ENCODE measurements at regions not wholly inside any gene's neighbourhood (a gene's known extent, or its start where the extent isn't known, plus 50 kb on each side); places are given as distances from the start of the nearest gene placed in this dataset.

DNA sequence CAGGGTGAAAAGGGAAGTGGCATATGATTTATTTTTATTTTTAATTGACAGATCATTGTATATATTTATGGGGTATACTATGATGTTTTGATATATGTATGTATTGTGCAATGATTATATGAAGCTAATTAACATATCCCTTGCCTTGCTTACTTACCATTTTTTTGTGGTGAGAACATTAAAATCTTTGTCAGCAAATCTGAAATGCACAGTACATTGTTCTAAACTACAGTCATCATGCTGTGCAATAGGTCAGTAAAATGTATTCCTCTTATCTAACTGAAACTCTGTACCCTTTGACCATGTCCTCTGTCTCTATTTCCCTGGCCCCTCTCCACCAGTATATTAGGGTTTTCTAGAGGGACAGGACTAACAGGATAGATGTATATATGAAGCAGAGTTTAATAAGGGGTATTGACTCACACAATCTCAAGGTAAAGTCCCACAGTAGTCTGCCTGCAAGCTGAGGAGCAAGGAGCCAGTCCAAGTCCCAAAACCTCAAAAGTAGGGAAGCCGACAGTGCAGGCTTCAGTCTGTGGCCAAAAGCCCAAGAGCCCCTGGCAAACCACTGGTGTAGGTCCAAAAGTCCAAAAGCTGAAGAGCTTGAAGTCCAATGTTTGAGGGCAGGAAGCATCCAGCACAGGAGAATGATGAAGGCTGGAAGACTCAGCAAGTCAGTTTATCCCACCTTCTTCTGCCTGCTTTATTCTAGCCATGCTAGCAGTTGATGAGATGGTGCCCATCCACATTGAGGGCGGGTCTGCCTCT, 122.2 kb upstream of the FBXL7 start:
- Histone ChIP-seq H3K4me3 (no peak overlapping the region), H3K4me2 (ENCODE audit: insufficient read depth, low read length) (no peak overlapping the region), H3K9ac (ENCODE audit: insufficient read depth in 1 of 2, low read depth in 2 of 2, low read length in 2 of 2) (no peak overlapping the region), H3K4me1 (replicated peaks in 1 of 2; ENCODE audit: control insufficient read depth in 2 of 2, insufficient read depth in 2 of 2, low read length in 2 of 2) (no peaks in the 10 kb centered on the region), H4K20me1 (replicated peaks; ENCODE audit: control insufficient read depth, insufficient read depth, low read length) (no peaks in the 10 kb centered on the region), H3K9me1 (ENCODE audit: control insufficient read depth, insufficient read depth, low read length) (no peaks in the 10 kb centered on the region), H3K79me2 (ENCODE audit: control insufficient read depth, insufficient read depth, low read length) (no peaks in the 10 kb centered on the region), H3K27ac (ENCODE audit: extremely low read depth, low read depth, low read length) (no peak overlapping the region), H3K27me3 (ENCODE audit: control insufficient read depth in 2 of 2, insufficient read depth in 2 of 2, low read length in 2 of 2) (no peaks in the 10 kb centered on the region), H3K9me3 (replicated peaks; ENCODE audit: control insufficient read depth, insufficient read depth, low read depth, low read length) (peaks cover 4% of the 10 kb centered on the region; the same call in 1 of the 2 replicates), H3K36me3 (ENCODE audit: control insufficient read depth, insufficient read depth, low read length) (no peaks in the 10 kb centered on the region), H2AFZ (ENCODE audit: low read depth, low read length) (no peak overlapping the region)
- FAIRE-seq, result no peak
- ChIA-PET POLR2A (no interaction called here), CTCF (ENCODE audit: low intra/inter-chr PET ratio) (no interaction called here)
- no peak for ATAC-seq
- 3% methylated on average over 2 of the region's 2 CpGs for WGBS (ENCODE audit: insufficient coverage, low coverage, missing lambda C conversion rate)
- DNase-seq (ENCODE audit: extremely low read depth in 1 of 4, low spot score in 3 of 4), result no peak
- TF ChIP-seq HINFP (tag; conservative IDR thresholded peaks at IDR 0.05; ENCODE audit: low read depth) (no peak), CEBPG (CRISPR knock-in tag; IDR thresholded peaks at IDR 0.05) (no peak), CEBPG (tag; conservative IDR thresholded peaks at IDR 0.05 in 1 of 2, IDR thresholded peaks at IDR 0.05 in 1 of 2) (peak in 1 of 2 experiments; percentile 55; a peak in 1 of 4 replicates), CEBPB (tag; IDR thresholded peaks at IDR 0.05) (peak; percentile 50)
- no TSS peak for BruUV-seq (replicated peaks)
- in situ Hi-C loops (cut with MboI) (no loop called here), intact Hi-C loops (cut with micrococcal nuclease) (no loop called here)

All from K562 (cell line).